GM21786 (cell line): ENCODE measurements at regions not wholly inside any gene's neighbourhood (a gene's known extent, or its start where the extent isn't known, plus 50 kb on each side); places are given as distances from the start of the nearest gene placed in this dataset.
"Not testable (repeated sequence)": the region's sequence is repeated elsewhere in the genome, so short reads cannot be mapped to it uniquely, and the experiment has no call there.

Experiments
- ATAC-seq: cut with Tn5 transposase; IDR thresholded peaks from one replicate; pipeline ENCODE4 v1.9.1; 2021; ENCODE audit not compliant: unreplicated experiment

DNA sequence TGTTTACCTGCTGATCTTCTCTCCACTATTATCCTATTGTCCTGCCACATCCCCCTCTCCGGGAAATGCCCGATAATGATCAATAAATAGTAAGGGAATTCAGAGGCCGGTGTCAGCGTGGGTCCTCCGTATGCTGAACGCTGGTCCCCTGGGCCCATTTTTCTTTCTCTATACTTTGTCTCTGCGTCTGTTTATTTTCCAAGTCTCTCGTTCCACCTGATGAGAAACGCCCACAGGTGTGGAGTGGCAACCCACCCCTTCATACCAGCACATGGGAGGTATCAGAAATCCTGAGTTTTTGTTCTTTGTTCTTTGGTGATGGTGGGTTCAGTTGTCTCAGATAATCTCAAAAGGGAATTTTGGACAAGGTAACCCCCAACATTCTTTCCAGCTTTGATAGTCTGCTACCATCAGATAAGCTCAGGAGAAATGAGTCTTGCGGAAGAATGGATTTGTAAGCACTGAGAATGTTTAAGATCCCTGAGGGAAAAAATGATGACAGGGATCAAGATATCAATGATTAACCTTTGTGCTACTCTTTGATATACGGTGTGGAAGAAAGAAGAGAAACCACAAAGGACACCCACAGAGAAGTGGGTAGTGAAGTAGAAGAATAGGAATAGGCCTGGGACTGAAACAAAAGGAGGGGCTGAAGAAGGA, 117.9 kb downstream of the CEP44 start:
- ATAC-seq: no peak

DNA sequence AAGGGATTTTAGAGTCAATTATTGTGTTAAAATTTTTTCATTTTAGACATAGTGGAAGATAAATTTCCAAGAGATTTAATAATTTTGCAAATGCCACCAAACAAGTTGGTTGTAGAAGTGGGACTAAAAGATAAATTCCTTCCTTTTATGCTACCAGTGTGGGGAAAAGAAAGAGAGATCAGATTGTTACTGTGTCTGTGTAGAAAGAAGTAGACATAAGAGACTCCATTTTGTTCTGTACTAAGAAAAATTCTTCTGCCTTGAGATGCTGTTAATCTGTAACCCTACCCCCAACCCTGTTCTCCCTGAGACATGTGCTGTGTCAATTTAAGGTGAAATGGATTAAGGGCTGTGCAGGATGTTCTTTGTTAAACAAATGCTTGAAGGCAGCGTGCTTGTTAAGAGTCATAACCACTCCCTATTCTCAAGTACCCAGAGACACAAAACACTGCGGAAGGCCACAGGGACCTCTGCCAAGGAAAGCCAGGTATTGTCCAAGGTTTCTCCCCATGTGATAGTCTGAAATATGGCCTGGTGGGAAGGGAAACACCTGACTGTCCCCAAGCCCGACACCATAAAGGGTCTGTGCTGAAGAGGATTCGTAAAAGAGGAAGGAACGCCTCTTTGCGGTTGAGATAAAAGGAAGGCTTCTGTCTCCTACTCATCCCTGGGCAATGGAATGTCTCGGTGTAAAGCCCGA, 117.0 kb downstream of the CEP44 start:
- ATAC-seq: not testable (repeated sequence)

DNA sequence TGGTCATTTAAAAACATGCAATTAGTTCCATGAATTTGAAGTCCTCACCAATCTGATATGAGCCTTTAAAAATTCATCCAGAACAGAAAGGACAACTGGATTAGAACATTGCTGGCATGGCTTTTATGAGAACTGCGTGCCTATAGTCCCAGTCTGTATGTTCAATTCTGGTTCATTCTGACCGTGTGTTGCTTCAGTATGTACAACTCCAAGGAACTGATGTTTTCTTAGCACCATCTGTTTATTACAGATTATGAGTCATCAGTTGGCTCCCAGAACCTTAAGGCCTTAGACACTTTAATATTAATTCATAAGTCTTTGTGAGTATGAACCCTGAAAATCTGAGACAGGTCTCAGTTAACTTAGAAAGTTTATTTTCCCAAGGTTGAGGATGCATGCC, 115.0 kb downstream of the CEP44 start:
- no peak for ATAC-seq

DNA sequence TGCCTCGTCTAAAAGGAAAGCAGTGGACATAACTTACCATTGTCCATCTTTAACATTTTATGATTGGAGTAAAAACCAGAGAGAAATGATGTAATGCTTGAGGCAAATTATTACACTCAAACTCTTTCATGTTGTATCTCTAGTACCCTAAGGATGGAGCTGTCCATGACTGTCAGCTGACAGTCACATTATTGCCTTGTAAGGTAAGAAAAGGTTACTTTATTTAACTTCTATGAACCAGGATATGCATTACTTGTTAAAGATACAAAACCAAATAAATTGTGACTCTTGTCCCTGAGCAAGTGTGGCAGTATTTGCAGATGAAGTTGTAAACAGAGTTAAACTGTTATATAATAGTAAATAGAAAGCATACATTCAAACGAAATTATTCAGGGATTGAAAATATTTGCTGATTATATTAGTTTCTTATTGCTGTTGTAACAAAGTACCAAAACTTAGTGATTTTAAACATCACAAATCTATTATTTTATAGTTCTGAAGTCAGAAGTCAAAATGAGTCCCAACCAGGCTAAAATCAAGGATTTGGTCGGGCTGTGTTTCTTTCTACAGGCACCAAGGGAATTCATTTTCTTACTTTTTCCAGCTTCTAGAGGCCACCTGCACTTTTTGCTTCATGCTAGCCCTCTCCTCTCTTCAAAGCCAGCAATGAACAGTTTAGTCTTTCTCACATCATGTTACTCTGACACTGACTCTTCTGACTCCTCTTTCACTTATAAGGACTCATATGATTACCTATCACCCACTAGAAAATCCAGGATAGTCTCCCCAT, 113.8 kb downstream of the CEP44 start:
- ATAC-seq: no peak

DNA sequence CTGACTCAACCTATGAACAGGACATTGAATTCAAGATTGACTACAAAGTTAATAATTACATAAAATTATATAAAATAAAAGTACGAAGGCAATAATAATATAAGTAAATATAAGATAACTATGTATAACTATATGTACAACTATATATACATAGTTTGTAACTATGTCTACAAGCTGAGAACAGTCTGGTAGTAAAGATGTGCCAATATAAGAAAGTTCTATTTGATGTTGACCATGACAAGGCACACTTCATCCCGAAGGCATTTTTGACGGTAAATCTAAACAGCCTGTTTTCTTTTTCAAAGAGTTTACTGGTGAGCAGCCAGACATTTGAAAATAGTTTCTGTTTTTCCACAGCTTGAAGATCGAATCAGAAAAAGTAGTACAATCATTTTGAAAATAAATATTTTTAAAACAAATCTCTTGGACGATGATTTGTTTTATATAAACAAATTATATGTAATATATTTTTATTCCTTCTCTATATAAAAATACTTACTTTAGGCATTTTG, 112.9 kb downstream of the CEP44 start:
- no peak for ATAC-seq

DNA sequence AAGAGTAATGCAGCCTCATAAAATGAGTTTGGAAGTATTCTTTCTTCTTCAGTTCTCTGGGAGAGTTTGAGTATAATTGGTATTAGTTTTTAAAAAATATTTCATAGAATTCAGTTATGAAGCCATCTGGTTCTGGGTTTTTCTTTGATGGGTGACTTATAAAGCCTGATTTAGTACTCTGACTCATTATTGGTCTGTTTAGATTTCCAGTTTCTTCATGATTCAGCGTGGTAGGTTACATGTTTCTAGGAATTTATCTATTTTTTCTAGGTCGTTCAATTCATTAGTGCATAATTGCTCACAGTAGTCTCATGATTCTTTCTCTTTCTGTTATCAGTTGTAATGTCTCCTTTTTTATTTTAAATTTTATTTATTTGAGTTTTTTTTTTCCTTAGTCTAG, 111.2 kb downstream of the CEP44 start:
- no peak for ATAC-seq

DNA sequence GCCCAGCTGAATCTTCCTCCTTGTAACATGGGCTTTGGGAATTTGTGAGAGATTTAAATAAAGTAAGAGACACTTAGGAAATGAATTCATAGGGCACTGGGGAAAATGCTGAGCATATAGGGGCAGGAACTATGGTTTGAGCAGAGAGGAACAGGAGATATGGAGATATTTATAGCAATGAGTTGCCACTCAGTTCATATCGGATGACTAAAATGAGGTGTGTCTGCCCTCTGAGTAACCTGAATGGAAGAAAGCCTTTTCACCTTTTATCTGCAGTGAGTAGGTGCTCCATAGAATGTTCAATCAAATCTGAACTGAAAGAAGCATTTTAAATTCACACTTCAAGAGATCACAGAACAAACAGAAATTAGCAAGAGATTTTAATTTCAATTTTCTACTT, 105.7 kb downstream of the CEP44 start:
- no peak for ATAC-seq

DNA sequence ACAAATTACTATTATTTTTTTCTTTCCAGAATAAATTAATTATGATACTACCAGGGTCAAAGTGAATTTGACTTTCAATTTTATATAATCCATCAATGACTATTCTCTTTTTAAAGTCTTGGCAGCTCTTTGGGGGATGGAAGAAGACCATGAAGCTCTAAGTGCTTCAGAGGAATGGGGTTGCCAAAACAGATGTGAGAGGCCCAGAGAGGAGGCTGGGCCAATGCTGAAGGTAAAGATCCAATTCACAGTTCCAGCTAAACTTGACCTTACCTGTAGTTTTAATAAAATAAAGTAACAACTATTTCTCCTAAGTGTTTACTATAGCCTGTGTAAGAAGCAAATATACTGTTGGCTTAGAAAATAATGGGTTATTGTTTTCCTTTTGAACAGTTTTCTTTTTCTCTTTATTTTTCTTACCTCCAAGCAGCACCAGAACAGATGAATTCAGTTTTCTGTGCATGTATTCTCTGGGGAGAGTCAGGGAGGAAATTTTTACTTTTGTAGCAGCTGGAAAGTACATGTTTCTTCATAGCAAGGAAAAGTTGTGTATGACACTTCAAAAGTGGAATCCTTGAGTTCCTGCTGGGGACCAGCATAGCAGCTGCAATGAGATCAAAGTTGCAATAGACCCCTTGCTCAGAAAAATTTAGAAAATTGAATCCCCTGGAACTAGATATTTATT, 104.9 kb downstream of the CEP44 start:
- ATAC-seq: no peak

DNA sequence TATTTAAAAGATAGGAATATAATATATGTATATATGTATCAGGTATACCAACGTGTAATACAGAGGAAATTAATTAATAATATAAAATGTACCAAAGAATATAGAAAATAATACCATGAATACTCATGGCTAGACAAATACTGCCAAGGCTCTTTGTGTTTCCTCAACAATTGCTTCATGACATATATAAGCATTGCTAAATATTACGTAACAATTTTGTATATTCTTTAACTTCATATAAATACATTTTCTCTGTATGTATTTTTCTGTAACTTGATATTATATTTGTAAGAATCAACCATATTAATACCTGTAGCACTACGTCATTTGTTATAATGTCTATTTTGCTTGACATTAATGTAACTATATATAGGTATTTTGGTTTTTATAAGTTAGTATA, 104.0 kb downstream of the CEP44 start:
- no peak for ATAC-seq

DNA sequence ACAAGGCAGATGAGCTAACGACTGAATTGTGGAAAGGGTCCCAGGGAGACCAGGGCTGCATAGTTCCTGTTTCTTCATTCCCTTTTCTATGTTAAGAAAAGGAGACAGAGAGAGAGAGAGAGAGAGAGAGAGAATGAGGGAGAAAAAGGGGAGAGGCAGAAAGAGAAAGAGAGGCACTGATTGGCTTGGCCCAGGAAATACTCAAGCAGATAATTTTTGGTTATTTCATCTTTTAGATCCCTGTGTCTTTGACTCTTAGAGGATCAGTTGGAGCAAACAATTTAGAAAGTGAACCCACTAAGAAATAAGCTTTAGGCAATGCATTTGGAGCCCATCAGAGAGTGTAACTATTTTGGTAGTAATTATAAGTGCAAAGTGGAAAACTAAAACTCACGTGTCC, 103.4 kb downstream of the CEP44 start:
- no peak for ATAC-seq

DNA sequence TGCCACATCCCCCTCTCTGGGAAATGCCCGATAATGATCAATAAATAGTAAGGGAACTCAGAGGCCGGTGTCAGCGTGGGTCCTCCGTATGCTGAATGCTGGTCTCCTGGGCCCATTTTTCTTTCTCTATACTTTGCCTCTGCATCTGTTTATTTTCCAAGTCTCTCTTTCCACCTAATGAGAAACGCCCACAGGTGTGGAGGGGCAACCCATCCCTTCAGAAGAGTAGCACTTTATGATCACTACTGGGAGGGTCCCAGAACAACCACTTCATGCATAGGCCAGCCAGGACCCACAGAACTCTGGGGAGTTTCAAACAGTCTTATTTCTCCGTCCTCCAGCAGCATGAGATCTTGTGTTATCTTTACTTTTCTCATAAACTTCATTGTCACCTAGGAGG, 100.1 kb downstream of the CEP44 start:
- ATAC-seq: no peak

DNA sequence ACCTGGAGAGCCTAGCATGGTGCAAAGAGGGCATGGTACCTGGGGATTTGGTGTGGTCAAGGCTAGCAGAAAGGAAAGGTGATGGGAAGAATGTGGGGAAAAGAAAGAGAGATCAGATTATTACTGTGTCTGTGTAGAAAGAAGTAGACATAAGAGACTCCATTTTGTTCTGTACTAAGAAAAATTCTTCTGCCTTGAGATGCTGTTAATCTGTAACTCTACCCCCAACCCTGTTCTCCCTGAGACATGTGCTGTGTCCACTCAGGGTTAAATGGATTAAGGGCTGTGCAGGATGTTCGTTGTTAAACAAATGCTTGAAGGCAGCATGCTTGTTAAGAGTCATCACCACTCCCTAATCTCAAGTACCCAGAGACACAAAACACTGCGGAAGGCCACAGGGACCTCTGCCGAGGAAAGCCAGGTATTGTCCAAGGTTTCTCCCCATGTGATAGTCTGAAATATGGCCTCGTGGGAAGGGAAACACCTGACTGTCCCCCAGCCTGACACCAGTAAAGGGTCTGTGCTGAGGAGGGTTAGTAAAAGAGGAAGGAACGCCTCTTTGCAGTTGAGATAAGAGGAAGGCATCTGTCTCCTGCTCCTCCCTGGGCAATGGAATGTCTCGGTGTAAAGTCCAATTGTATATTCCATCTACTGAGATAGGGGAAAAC, 99.4 kb downstream of the CEP44 start:
- not testable (repeated sequence) for ATAC-seq
